ENCODE measurements at regions not wholly inside any gene's neighbourhood (a gene's known extent, or its start where the extent isn't known, plus 50 kb on each side); places are given as distances from the start of the nearest gene placed in this dataset.

DNA sequence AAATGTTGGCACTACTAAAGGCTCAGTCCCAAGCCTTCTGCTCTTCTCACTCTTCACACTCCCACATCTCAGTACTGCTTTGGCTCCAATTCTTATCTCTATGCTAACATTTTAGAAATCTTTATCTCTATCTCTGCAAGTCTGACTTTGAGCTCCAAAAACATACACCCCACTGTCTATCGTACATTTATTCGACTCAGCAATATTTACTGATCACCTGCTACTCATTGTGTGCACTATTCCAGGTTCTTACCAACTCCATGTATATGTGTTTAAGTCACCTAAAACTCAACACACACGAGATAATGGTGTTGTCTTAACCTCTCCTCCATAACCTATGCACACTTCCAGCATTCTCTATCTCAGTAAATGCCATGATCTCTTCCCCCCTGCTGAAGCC is 268.2 kb upstream of the CRIM1 start:
- CTCF ChIA-PET, result no interaction called here
- no peaks in the 10 kb centered on the region for H3K36me3 Mint-ChIP-seq
- no peak overlapping the region for H3K4me3 Mint-ChIP-seq
- no peak for DNase-seq
- no peaks in the 10 kb centered on the region for H3K4me1 Mint-ChIP-seq
- H3K27ac Mint-ChIP-seq, result no peak overlapping the region
- H3K27me3 Mint-ChIP-seq, result peaks cover 13% of the 10 kb centered on the region
- H3K9me3 Mint-ChIP-seq, result no peaks in the 10 kb centered on the region

DNA sequence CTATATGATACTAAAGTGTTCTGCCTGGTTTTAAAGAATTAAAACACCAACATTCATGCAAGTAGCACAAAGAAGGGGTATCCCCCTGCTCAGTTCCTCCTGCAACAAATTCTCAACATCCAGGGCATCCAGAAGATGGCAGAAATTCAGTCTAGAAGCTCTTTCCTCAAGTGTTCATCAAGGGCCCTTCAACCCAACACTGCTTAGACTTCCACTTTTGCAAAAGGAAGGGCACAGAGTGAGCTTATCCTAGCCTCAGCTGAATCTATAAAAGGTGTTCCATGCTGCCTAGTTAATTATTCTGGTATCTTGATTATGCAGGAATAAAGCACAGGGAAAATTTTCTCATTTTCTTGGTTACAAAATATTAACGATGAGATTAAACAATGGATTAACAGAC is 275.8 kb upstream of the CRIM1 start:
- CTCF ChIA-PET, result no interaction called here
- no peak overlapping the region for H3K27ac Mint-ChIP-seq

DNA sequence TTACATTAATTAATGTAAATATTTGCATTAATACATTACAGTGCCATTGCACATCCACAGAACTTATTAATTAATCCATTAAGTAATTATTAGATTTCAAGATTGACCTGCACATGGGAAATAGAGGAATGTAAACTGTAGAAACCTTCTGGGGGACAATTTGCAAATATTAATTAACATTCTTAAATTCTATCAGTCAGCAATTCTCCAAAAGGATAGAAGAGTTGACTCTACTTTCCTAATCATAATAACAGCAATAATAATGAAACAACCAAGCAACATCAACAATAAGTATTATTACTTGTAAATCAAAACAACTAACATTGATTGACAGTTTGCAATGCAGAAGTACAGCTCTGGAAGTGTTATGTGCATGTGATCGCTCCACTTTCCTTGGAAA is 281.6 kb upstream of the CRIM1 start:
- CTCF ChIA-PET, result no interaction called here

More for the DNA sequence above, 275.8 kb upstream of the CRIM1 start:
- Mint-ChIP-seq H3K4me1 (no peaks in the 10 kb centered on the region), H3K4me3 (no peak overlapping the region), H3K9me3 (no peaks in the 10 kb centered on the region), H3K36me3 (no peaks in the 10 kb centered on the region), H3K27me3 (peaks cover 8% of the 10 kb centered on the region)
- no peak for DNase-seq

DNA sequence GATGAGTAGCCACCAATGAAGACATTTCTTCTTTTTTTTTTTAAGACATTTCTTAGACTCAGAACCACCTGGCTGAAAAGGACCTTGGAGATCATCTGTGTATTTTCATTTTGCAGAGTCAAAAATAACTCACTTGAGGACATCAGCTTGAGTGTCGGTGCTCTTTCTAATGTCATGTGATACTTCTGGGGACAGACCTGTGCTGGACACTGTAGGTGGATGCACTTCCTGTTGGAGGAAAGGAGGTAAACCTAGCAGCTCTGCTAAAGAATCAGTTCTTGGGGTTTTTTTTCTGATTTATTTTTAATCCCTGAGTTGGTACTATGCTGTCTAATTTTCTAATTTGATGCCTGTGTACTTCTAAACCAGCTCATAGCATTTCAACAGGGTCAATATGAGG is 283.9 kb upstream of the CRIM1 start:
- Mint-ChIP-seq H3K4me3 (no peak overlapping the region), H3K27ac (no peak overlapping the region), H3K9me3 (peaks cover under 1% of the 10 kb centered on the region), H3K36me3 (no peaks in the 10 kb centered on the region), H3K27me3 (peaks cover 5% of the 10 kb centered on the region), H3K4me1 (no peaks in the 10 kb centered on the region)
- CTCF ChIA-PET, result no interaction called here
- DNase-seq, result no peak

More for the DNA sequence above, 281.6 kb upstream of the CRIM1 start:
- Mint-ChIP-seq H3K4me1 (no peaks in the 10 kb centered on the region), H3K27ac (no peak overlapping the region), H3K4me3 (no peak overlapping the region), H3K9me3 (no peaks in the 10 kb centered on the region), H3K36me3 (no peaks in the 10 kb centered on the region), H3K27me3 (peaks cover 5% of the 10 kb centered on the region)
- no peak for DNase-seq

DNA sequence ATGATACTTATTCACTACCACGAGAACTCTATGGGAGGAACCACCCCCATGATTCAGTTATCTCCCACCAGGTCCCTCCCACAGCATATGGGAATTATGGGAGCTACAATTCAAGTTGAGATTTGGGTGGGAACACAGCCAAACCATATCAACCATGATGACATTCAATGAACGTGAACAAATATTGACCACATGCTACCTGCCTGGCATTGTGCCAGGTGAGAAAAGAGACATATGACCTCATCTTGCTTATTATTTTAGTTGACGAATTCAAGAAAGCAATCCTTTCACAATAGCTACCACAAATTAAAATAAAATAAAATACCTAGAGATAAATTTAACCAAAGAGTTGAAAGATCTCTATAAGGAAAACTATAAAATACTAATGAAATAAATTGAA is 286.5 kb upstream of the CRIM1 start:
- CTCF ChIA-PET, result no interaction called here
- Mint-ChIP-seq H3K9me3 (peaks cover 2% of the 10 kb centered on the region), H3K4me3 (no peak overlapping the region), H3K36me3 (no peaks in the 10 kb centered on the region), H3K4me1 (no peaks in the 10 kb centered on the region), H3K27me3 (peaks cover 5% of the 10 kb centered on the region), H3K27ac (no peak overlapping the region)
- DNase-seq, result no peak

DNA sequence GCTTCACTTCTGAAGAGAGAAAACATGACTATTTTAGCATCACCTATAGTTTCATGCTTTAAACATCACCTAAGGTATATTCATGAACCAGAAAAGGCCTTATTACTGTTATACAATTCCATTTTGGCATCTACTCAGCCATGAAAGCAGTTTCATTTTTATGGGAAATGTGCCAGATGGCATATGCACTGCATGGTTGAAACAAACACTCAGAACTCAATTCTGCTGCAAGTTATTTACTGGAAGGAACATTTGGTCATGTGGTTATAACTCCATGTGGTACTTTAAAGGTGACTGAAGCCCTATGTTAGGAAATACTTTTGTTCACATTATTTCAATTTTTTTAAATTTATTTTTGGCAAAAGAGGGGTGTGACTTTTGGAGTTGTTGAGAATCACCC is 287.5 kb upstream of the CRIM1 start:
- no peak for DNase-seq
- Mint-ChIP-seq H3K27me3 (peaks cover 5% of the 10 kb centered on the region), H3K9me3 (peaks cover 2% of the 10 kb centered on the region), H3K27ac (no peak overlapping the region), H3K4me1 (no peaks in the 10 kb centered on the region), H3K4me3 (no peak overlapping the region), H3K36me3 (no peaks in the 10 kb centered on the region)
- CTCF ChIA-PET, result no interaction called here

DNA sequence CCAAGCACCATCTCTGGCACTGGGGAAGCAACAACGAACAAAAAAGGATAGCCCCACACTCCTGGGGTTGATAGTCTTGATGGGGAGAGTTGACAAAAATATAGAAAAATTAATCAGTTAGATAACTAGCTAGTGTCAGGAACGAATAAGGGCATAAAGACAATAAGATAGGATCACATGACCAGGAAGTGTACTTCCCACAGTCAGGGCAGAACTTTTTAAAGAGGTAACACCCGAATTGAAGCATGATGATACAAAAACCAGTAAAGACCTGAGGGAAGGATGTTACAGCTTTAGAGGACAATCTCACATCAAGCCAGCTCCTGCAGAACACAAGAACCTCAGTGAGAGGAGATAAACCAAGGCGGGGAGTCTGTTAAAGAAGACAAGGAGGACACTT is 295.4 kb upstream of the CRIM1 start:
- Mint-ChIP-seq H3K9me3 (peaks cover 3% of the 10 kb centered on the region), H3K36me3 (no peaks in the 10 kb centered on the region), H3K4me1 (peaks cover 2% of the 10 kb centered on the region), H3K27me3 (peaks cover 7% of the 10 kb centered on the region), H3K4me3 (no peak overlapping the region), H3K27ac (no peak overlapping the region)
- CTCF ChIA-PET, result no interaction called here
- no peak for DNase-seq

DNA sequence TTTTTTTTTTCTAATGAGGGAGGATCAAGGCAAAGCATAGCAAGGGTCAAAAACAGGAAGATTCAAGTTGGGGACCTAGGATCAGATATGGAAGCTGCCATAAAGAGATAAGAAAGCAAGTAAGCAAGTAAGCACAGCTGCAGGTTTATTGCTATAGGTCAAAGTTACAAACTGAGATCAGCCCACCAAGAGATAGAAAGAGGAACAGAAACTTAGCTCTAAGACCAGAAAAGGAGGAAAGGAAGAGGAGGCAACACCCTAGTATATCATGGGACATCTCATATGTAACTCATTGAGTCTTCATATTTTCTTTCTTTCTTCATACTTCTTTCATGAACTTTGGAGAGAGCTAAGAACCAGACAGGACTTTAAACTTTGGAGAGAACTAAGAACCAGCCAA is 295.9 kb upstream of the CRIM1 start:
- no peak for DNase-seq
- H3K4me1 Mint-ChIP-seq, result peaks cover 2% of the 10 kb centered on the region
- H3K27me3 Mint-ChIP-seq, result peaks cover 7% of the 10 kb centered on the region
- H3K4me3 Mint-ChIP-seq, result no peak overlapping the region
- peaks cover 3% of the 10 kb centered on the region for H3K9me3 Mint-ChIP-seq
- CTCF ChIA-PET, result no interaction called here
- no peaks in the 10 kb centered on the region for H3K36me3 Mint-ChIP-seq
- no peak overlapping the region for H3K27ac Mint-ChIP-seq

DNA sequence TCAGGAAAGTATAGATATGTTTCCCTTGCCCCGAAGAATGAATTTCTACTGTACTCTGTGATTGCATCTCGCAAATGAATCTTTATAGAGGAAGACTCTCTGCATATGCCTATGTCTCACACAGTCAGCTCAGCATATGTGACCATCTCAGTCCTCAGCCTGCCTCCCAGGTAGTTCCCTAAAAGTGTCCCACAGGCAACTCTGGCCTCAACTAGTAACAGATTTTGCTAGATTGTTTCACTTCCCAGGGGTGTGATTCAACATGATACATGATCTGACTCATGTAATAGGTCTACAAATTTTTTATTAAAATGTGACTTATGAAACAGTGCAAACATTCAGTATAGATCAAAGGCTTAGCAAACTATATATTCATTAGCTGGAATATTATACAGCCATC is 296.6 kb upstream of the CRIM1 start:
- Mint-ChIP-seq H3K27ac (no peak overlapping the region), H3K4me3 (no peak overlapping the region), H3K9me3 (peaks cover 3% of the 10 kb centered on the region), H3K36me3 (no peaks in the 10 kb centered on the region), H3K27me3 (peaks cover 7% of the 10 kb centered on the region), H3K4me1 (peaks cover 2% of the 10 kb centered on the region)
- CTCF ChIA-PET, result interaction anchor here (0.7 kb wide), 1 partner anchor 131 kb away, joined by 3 read pairs; no protein-coding TSS in a partner anchor
- no peak for DNase-seq

DNA sequence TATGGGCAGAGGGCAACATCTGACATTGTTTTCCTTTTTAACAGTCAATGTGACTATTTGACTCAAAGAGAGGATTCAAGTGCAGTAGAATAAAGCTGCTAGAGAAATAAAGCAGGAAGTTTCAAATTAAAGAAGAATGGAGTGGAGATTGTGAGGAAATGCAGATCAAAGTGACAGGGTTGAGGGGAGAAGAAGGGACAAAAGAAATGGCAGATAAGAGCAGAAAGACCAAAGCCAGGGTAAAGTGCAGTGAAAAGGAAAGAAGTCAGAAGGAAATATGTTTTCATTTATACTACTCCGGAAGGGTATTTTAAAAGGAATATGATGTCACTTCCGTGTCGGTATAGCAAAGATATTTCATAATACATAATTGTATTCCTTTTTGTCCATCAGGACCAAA is 297.5 kb upstream of the CRIM1 start:
- Mint-ChIP-seq H3K4me1 (peaks cover 2% of the 10 kb centered on the region), H3K27me3 (peaks cover 7% of the 10 kb centered on the region), H3K27ac (no peak overlapping the region), H3K36me3 (no peaks in the 10 kb centered on the region), H3K9me3 (peaks cover 3% of the 10 kb centered on the region), H3K4me3 (no peak overlapping the region)
- DNase-seq, result no peak
- CTCF ChIA-PET, result no interaction called here

DNA sequence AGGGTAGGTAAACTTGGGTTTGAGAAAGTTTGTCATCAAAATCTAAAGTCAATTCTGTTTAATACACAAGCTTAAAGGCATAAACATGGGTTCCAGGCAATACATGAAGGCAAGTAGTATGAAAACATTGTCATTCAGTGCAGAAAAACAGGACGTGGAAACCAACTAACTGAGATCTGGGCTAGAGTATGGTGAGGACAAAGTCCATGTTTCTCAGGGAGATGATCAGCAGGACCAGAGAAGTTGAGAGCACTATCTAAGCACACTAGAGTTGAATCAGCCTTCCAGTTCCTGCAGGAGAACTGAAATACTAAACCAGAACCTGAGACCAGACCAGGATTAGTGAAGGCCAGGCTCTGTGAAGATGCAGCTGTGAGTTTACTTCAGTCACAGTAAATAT is 302.8 kb upstream of the CRIM1 start:
- DNase-seq, result no peak
- CTCF ChIA-PET, result no interaction called here
- H3K36me3 Mint-ChIP-seq, result no peaks in the 10 kb centered on the region
- no peak overlapping the region for H3K4me3 Mint-ChIP-seq
- no peaks in the 10 kb centered on the region for H3K4me1 Mint-ChIP-seq
- H3K9me3 Mint-ChIP-seq, result peaks cover 5% of the 10 kb centered on the region
- no peak overlapping the region for H3K27ac Mint-ChIP-seq
- H3K27me3 Mint-ChIP-seq, result peaks cover 3% of the 10 kb centered on the region

DNA sequence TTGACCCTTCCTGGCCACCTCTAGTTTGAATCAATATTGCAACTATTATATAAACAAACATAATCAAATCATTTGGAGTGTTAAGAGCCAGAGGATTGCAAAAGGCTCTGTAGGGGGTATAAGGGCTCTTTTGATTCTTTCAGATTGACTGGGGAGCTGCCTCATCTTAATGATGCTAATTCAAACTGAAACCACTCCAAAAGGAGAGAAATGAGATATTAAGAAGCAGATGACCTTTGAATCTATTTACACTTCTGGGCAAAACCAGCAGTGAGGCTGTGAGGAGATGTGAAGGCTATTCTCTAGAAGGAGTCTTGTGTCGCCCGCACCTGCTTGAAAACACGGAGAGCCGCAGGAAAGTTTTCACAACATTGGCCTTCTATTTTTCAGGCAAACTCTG is 311.2 kb upstream of the CRIM1 start:
- no peak overlapping the region for H3K4me3 Mint-ChIP-seq
- no peaks in the 10 kb centered on the region for H3K4me1 Mint-ChIP-seq
- no peak overlapping the region for H3K27ac Mint-ChIP-seq
- no peaks in the 10 kb centered on the region for H3K36me3 Mint-ChIP-seq
- H3K27me3 Mint-ChIP-seq, result peaks cover 4% of the 10 kb centered on the region
- H3K9me3 Mint-ChIP-seq, result peaks cover 2% of the 10 kb centered on the region
- CTCF ChIA-PET, result no interaction called here
- no peak for DNase-seq

DNA sequence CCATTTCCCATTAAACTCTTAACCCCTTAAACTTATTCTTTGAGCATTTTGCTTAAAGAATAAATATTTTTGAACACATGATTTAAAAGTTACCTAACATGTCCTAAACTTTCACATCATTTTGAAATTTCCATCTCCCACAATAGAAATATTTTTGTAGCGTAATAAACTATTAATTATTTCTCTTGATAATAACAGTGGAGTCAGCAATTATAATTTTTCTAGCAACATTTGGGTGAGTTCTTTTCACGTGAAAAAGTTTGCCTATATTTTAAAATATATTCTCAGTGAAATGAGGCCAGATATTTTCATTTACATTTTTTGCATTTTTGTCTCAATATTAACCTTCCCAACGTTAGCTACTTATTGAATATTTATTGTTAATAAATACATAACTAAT is 320.4 kb upstream of the CRIM1 start:
- H3K27ac Mint-ChIP-seq, result no peak overlapping the region
- H3K27me3 Mint-ChIP-seq, result no peaks in the 10 kb centered on the region
- no peak for DNase-seq
- no peaks in the 10 kb centered on the region for H3K4me1 Mint-ChIP-seq
- no peaks in the 10 kb centered on the region for H3K9me3 Mint-ChIP-seq
- CTCF ChIA-PET, result no interaction called here
- no peak overlapping the region for H3K4me3 Mint-ChIP-seq
- H3K36me3 Mint-ChIP-seq, result no peaks in the 10 kb centered on the region

DNA sequence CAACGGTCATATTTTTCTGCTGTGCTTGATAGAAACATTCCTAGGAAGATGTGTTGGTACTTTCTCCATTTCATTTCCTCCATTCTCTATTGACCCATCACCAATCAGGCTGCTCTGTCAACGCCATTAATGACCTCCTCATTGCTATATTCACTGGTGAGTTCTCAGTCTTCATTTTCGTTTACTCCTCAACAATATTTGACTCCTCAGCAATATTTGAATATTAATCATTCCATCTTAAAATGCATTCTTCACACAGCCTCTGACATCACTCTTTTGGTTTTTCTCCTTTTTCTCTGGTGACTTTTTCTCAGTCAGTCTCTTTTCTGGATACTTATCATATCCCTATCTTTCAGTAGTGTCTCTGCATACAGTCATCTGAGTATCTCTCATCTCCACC is 323.5 kb upstream of the CRIM1 start:
- Mint-ChIP-seq H3K27ac (no peak overlapping the region), H3K9me3 (no peaks in the 10 kb centered on the region), H3K4me1 (no peaks in the 10 kb centered on the region), H3K27me3 (no peaks in the 10 kb centered on the region), H3K4me3 (no peak overlapping the region), H3K36me3 (no peaks in the 10 kb centered on the region)
- no peak for DNase-seq
- CTCF ChIA-PET, result no interaction called here

DNA sequence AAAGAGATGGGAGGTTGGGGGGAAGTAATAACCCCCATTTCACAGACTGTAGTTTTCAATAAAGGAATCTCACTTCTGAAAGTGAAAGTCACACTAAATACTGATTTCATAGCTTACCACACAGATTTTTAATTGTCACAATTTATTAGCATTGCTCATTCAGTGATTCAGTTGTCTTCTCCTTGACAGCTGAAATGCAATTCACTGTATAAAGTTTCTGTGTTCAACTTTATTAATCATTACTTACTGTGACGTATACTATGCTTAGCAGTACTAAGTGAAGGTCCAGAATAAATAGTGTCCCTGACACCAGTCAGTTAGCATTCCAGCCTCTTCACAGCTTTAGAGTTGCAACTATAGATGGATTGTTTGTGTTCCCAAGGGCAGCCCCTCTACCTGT is 324.1 kb upstream of the CRIM1 start:
- Mint-ChIP-seq H3K4me1 (no peaks in the 10 kb centered on the region), H3K27ac (no peak overlapping the region), H3K27me3 (no peaks in the 10 kb centered on the region), H3K4me3 (no peak overlapping the region), H3K9me3 (no peaks in the 10 kb centered on the region), H3K36me3 (no peaks in the 10 kb centered on the region)
- CTCF ChIA-PET, result no interaction called here
- DNase-seq, result no peak

DNA sequence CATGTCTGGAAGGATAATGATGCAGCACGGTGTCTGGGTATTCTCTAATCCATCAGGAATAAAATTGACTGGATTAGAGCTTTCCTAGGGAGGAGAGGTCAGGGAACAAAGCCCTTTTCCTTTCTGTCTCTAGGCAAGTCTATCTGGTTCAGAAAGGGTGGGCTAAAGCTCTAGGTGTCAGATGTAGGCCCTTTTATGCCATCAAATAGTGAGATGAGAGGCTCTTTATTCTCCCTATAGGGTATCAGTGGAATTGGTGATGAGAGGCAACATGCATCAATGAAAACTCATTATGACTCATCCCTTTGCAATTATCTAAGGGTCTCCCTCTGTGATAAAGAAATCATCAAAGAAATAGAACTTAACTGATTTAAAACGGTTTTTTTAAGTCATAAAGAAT is 328.0 kb upstream of the CRIM1 start:
- Mint-ChIP-seq H3K4me3 (no peak overlapping the region), H3K27ac (no peak overlapping the region), H3K36me3 (no peaks in the 10 kb centered on the region), H3K9me3 (no peaks in the 10 kb centered on the region), H3K27me3 (no peaks in the 10 kb centered on the region), H3K4me1 (no peaks in the 10 kb centered on the region)
- DNase-seq, result no peak
- CTCF ChIA-PET, result no interaction called here

Data from activated naive CD4-positive, alpha-beta T cell treated with anti-CD3 and anti-CD28 coated beads, Interleukin-2, amount 10 ng/mL, durations not matched to agents 7 days and 5 days (primary cell).